ENCODE measurements at regions not wholly inside any gene's neighbourhood (a gene's known extent, or its start where the extent isn't known, plus 50 kb on each side); places are given as distances from the start of the nearest gene placed in this dataset.

DNA sequence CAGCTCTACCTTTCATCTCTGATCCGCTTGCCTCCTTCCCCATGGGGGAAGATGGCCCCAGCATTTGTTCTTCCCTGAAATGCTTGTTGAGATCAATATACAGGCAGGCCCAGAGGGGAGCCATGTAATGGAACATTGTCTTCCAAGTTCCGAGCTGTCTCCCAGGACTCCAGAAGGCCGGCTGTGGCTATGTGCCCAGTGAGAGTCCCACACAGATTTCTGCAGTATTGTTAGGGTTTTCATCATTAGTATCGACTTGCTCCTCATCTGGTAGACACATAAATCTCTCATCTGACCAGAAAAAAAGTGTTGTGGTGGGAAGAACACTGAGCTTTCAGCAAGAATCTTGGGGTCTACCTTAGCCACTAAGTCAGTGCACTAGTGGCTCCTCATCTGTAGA lies 163.4 kb downstream of the TRIM29 start:
- TF ChIP-seq EZH2 (IDR thresholded peaks at IDR 0.05; ENCODE audit: insufficient read depth, poor library complexity, severe bottlenecking) (no peak), EZH2phosphoT487 (IDR thresholded peaks at IDR 0.05; ENCODE audit: insufficient read depth, low read depth) (no peak)

All from GM23248 (cell line).